SK-N-SH treated with all-trans-retinoic acid at 6 μM for 48 hours (cell line): ENCODE measurements at regions not wholly inside any gene's neighbourhood (a gene's known extent, or its start where the extent isn't known, plus 50 kb on each side); places are given as distances from the start of the nearest gene placed in this dataset.

Experiments
- ATAC-seq: fragments of 200-7000 bp; cut with Tn5 transposase; 3 replicates; pipeline ENCODE4 v1.9.1; 2020; ENCODE audit warnings: mild to moderate bottlenecking, moderate library complexity
- ARNTL ChIP-seq: fragments of 450-650 bp; formaldehyde crosslinking; IDR thresholded peaks from 2 replicates; pipeline ENCODE4 v1.5.0; 2020; ENCODE audit warnings: low read depth, mild to moderate bottlenecking, moderate library complexity, borderline replicate concordance
- BACH2 ChIP-seq: fragments of 250-450 bp; sonication (Bioruptor Pico); IDR thresholded peaks from 2 replicates; pipeline ENCODE4 v1.9.0; 2021; ENCODE audit warnings: mild to moderate bottlenecking, borderline replicate concordance
- CREB5 ChIP-seq: fragments of 250-450 bp; sonication (Bioruptor Pico); IDR thresholded peaks from 2 replicates; pipeline ENCODE4 v1.5.1; 2020; ENCODE audit warnings: low read depth, mild to moderate bottlenecking, moderate library complexity
- CSDC2 ChIP-seq: fragments of 250-450 bp; sonication (Bioruptor Pico); IDR thresholded peaks from 2 replicates; pipeline ENCODE4 v1.5.0; 2020; ENCODE audit warnings: mild to moderate bottlenecking, moderate library complexity
- CSRNP3 ChIP-seq: fragments of 250-450 bp; sonication (Bioruptor Pico); IDR thresholded peaks from 2 replicates; pipeline ENCODE4 v1.5.1; 2021; ENCODE audit warnings: mild to moderate bottlenecking, moderate library complexity
- ESRRG ChIP-seq: fragments of 250-450 bp; sonication (Bioruptor Pico); IDR thresholded peaks from 2 replicates; pipeline ENCODE4 v1.6.1; 2021; ENCODE audit warnings: mild to moderate bottlenecking
- GLIS3 ChIP-seq: fragments of 250-450 bp; sonication (Bioruptor Pico); IDR thresholded peaks from 2 replicates; pipeline ENCODE4 v1.5.0; 2020; ENCODE audit warnings: mild to moderate bottlenecking, moderate library complexity
- ISL1 ChIP-seq: fragments of 250-450 bp; sonication (Bioruptor Pico); IDR thresholded peaks from 2 replicates; pipeline ENCODE4 v2.1.2; 2022; ENCODE audit warnings: mild to moderate bottlenecking, moderate library complexity
- OSR1 ChIP-seq: fragments of 250-450 bp; sonication (Bioruptor Pico); IDR thresholded peaks from 2 replicates; pipeline ENCODE4 v1.8.0; 2022; ENCODE audit warnings: moderate library complexity, mild to moderate bottlenecking, inconsistent platforms
- PATZ1 ChIP-seq: fragments of 250-450 bp; sonication (Bioruptor Pico); IDR thresholded peaks from 2 replicates; pipeline ENCODE4 v1.8.0; 2020; ENCODE audit warnings: mild to moderate bottlenecking, moderate library complexity, borderline replicate concordance
- POU6F1 ChIP-seq: fragments of 250-450 bp; sonication (Bioruptor Pico); IDR thresholded peaks from 2 replicates; pipeline ENCODE4 v1.8.0; 2021; ENCODE audit warnings: low read depth, mild to moderate bottlenecking, moderate library complexity, borderline replicate concordance
- PPARA ChIP-seq: fragments of 250-450 bp; sonication (Bioruptor Pico); IDR thresholded peaks from 2 replicates; pipeline ENCODE4 v1.5.0; 2020; ENCODE audit warnings: mild to moderate bottlenecking, borderline replicate concordance
- RARB ChIP-seq: fragments of 250-450 bp; sonication (Bioruptor Pico); IDR thresholded peaks from 2 replicates; pipeline ENCODE4 v1.8.0; 2021; ENCODE audit warnings: mild to moderate bottlenecking, moderate library complexity
- SNAI2 ChIP-seq: fragments of 250-450 bp; sonication (Bioruptor Pico); IDR thresholded peaks from 2 replicates; pipeline ENCODE4 v1.5.0; 2020; ENCODE audit warnings: mild to moderate bottlenecking, moderate library complexity
- TOX ChIP-seq: fragments of 250-450 bp; sonication (Bioruptor Pico); IDR thresholded peaks from 2 replicates; pipeline ENCODE4 v1.8.0; 2021; ENCODE audit warnings: mild to moderate bottlenecking, moderate library complexity, borderline replicate concordance
- TSHZ2 ChIP-seq: fragments of 250-450 bp; sonication (Bioruptor Pico); IDR thresholded peaks from 2 replicates; pipeline ENCODE4 v1.5.0; 2020; ENCODE audit warnings: mild to moderate bottlenecking, moderate library complexity
- ZC3H10 ChIP-seq: fragments of 250-450 bp; sonication (Bioruptor Pico); IDR thresholded peaks from 2 replicates; pipeline ENCODE4 v1.5.1; 2021; ENCODE audit warnings: mild to moderate bottlenecking, moderate library complexity
- ZFP3 ChIP-seq: fragments of 250-450 bp; sonication (Bioruptor Pico); IDR thresholded peaks from 2 replicates; pipeline ENCODE4 v1.5.0; 2020; ENCODE audit warnings: mild to moderate bottlenecking, moderate library complexity
- ZFP30 ChIP-seq: fragments of 450-650 bp; formaldehyde crosslinking; IDR thresholded peaks from 2 replicates; pipeline ENCODE4 v1.5.0; 2022; ENCODE audit warnings: mild to moderate bottlenecking, moderate library complexity
- ZNF565 ChIP-seq: fragments of 450-650 bp; formaldehyde crosslinking; conservative IDR thresholded peaks from 2 replicates; pipeline ENCODE4 v1.5.0; 2020; ENCODE audit warnings: low read depth, mild to moderate bottlenecking, moderate library complexity
- ZNF70 ChIP-seq: fragments of 450-650 bp; formaldehyde crosslinking; IDR thresholded peaks from 2 replicates; pipeline ENCODE4 v1.5.0; 2020; ENCODE audit warnings: mild to moderate bottlenecking, moderate library complexity
- ZNF8 ChIP-seq: fragments of 450-650 bp; formaldehyde crosslinking; IDR thresholded peaks from 2 replicates; pipeline ENCODE4 v1.5.0; 2020; ENCODE audit warnings: mild to moderate bottlenecking, moderate library complexity

- no peak for ATAC-seq
- TF ChIP-seq POU6F1 (CRISPR knock-in tag), result no peak
- TF ChIP-seq ARNTL (CRISPR knock-in tag), result no peak
- TF ChIP-seq ZNF565 (CRISPR knock-in tag), result no peak
- no peak for TF ChIP-seq ZNF70 (CRISPR knock-in tag)
- TF ChIP-seq SNAI2, result no peak
- no peak for TF ChIP-seq CSRNP3 (CRISPR knock-in tag)
- TF ChIP-seq ZC3H10 (CRISPR knock-in tag), result no peak
- TF ChIP-seq BACH2 (CRISPR knock-in tag), result no peak
Observed at GRCh38 chr22:34099278-34099677, 179.0 kb upstream of the LARGE1 start.

GRCh38 chr22:34102633-34103032 lies 182.4 kb upstream of the LARGE1 start:
- ATAC-seq, result no peak
- TF ChIP-seq ESRRG (no peak), PATZ1 (CRISPR knock-in tag) (no peak), CSDC2 (CRISPR knock-in tag) (no peak), GLIS3 (no peak), TOX (CRISPR knock-in tag) (no peak), PPARA (CRISPR knock-in tag) (no peak), CSRNP3 (CRISPR knock-in tag) (no peak), ISL1 (CRISPR knock-in tag) (no peak), ZFP30 (CRISPR knock-in tag) (no peak), ZNF8 (no peak), ZC3H10 (CRISPR knock-in tag) (no peak), SNAI2 (no peak)

- no peak for TF ChIP-seq PATZ1 (CRISPR knock-in tag)
- TF ChIP-seq ZFP3, result no peak
- TF ChIP-seq GLIS3, result no peak
- no peak for TF ChIP-seq ZC3H10 (CRISPR knock-in tag)
- no peak for TF ChIP-seq BACH2 (CRISPR knock-in tag)
- TF ChIP-seq CSRNP3 (CRISPR knock-in tag), result no peak
- no peak for TF ChIP-seq RARB (CRISPR knock-in tag)
- TF ChIP-seq TOX (CRISPR knock-in tag), result no peak
- TF ChIP-seq ESRRG, result no peak
- no peak for TF ChIP-seq OSR1 (CRISPR knock-in tag)
- TF ChIP-seq ZNF8, result no peak
- TF ChIP-seq TSHZ2 (CRISPR knock-in tag), result no peak
- no peak for TF ChIP-seq ZNF565 (CRISPR knock-in tag)
- TF ChIP-seq ISL1 (CRISPR knock-in tag), result no peak
- TF ChIP-seq CREB5, result no peak
- no peak for TF ChIP-seq PPARA (CRISPR knock-in tag)
- no peak for TF ChIP-seq ZFP30 (CRISPR knock-in tag)
- no peak for ATAC-seq
Observed at GRCh38 chr22:34105461-34106062, 185.3 kb upstream of the LARGE1 start.
